ENCODE measurements at regions not wholly inside any gene's neighbourhood (a gene's known extent, or its start where the extent isn't known, plus 50 kb on each side); places are given as distances from the start of the nearest gene placed in this dataset.

GRCh38 chr15:97084650-97085049 lies 754.1 kb downstream of the NR2F2 start:
- no peaks in the 10 kb centered on the region for H3K9me3 ChIP-seq (ENCODE audit: control insufficient read depth in 2 of 3, low read length in 3 of 3)
- H3K27ac Mint-ChIP-seq = no peak overlapping the region
- POLR2A ChIA-PET = no interaction called here
- no peaks in the 10 kb centered on the region for H3K27me3 ChIP-seq (ENCODE audit: control insufficient read depth in 2 of 2, insufficient read depth in 2 of 2, low read length in 2 of 2)
- no peak overlapping the region for H3K4me3 Mint-ChIP-seq
- H3K27ac ChIP-seq (ENCODE audit: low read depth, low read length) = no peak overlapping the region
- peaks cover 0 to 15% (median 7%) of the 10 kb centered on the region in 5 donors for H3K27me3 Mint-ChIP-seq
- peaks cover 0 to 5% (median 4%) of the 10 kb centered on the region in 11 donors for H3K9me3 Mint-ChIP-seq
- intact Hi-C loops (cut with micrococcal nuclease) = no loop called here
- no peak for ATAC-seq
- DNase-seq = no peak
- no peaks in the 10 kb centered on the region for H3K36me3 ChIP-seq (ENCODE audit: control insufficient read depth in 2 of 3, insufficient read depth in 3 of 3, low read length in 3 of 3)
- no peaks in the 10 kb centered on the region for H3K4me1 ChIP-seq (ENCODE audit: control insufficient read depth in 2 of 2, insufficient read depth in 2 of 2, low read length in 2 of 2)
- no peak overlapping the region for H3K4me3 ChIP-seq (ENCODE audit: low read length)
- no peaks in the 10 kb centered on the region for H3K4me1 Mint-ChIP-seq
- no peaks in the 10 kb centered on the region for H3K36me3 Mint-ChIP-seq
- CTCF ChIA-PET = no interaction called here

GRCh38 chr15:97085731-97086130 lies 755.2 kb downstream of the NR2F2 start:
- CTCF ChIA-PET = no interaction called here
- Histone ChIP-seq H3K27ac (ENCODE audit: low read depth, low read length) (no peak overlapping the region), H3K4me1 (ENCODE audit: control insufficient read depth in 2 of 2, insufficient read depth in 2 of 2, low read length in 2 of 2) (no peaks in the 10 kb centered on the region), H3K9me3 (ENCODE audit: control insufficient read depth in 2 of 3, low read length in 3 of 3) (no peaks in the 10 kb centered on the region), H3K36me3 (ENCODE audit: control insufficient read depth in 2 of 3, insufficient read depth in 3 of 3, low read length in 3 of 3) (no peaks in the 10 kb centered on the region), H3K27me3 (ENCODE audit: control insufficient read depth in 2 of 2, insufficient read depth in 2 of 2, low read length in 2 of 2) (no peaks in the 10 kb centered on the region), H3K4me3 (ENCODE audit: low read length) (no peak overlapping the region)
- Mint-ChIP-seq H3K27me3 (peaks cover 0 to 12% (median 7%) of the 10 kb centered on the region in 5 donors), H3K4me3 (no peak overlapping the region), H3K9me3 (peaks cover 0 to 5% (median 4%) of the 10 kb centered on the region in 11 donors), H3K4me1 (no peaks in the 10 kb centered on the region), H3K27ac (no peak overlapping the region), H3K36me3 (no peaks in the 10 kb centered on the region)
- intact Hi-C loops (cut with micrococcal nuclease) = no loop called here
- DNase-seq (no peak), ATAC-seq (no peak)
- POLR2A ChIA-PET = no interaction called here

GRCh38 chr15:97087006-97087741 lies 756.7 kb downstream of the NR2F2 start:
- Mint-ChIP-seq H3K27ac (no peak overlapping the region), H3K36me3 (no peaks in the 10 kb centered on the region), H3K27me3 (peaks cover 0 to 13% (median 10%) of the 10 kb centered on the region in 5 donors), H3K9me3 (peaks cover 0 to 5% (median 3%) of the 10 kb centered on the region in 11 donors), H3K4me1 (no peaks in the 10 kb centered on the region), H3K4me3 (no peak overlapping the region)
- no peak overlapping the region for H3K4me3 ChIP-seq (ENCODE audit: low read length)
- no peaks in the 10 kb centered on the region for H3K27me3 ChIP-seq (ENCODE audit: control insufficient read depth in 2 of 2, insufficient read depth in 2 of 2, low read length in 2 of 2)
- no peak overlapping the region for H3K27ac ChIP-seq (ENCODE audit: low read depth, low read length)
- ATAC-seq (no peak), DNase-seq (no peak)
- H3K4me1 ChIP-seq (ENCODE audit: control insufficient read depth in 2 of 2, insufficient read depth in 2 of 2, low read length in 2 of 2) = no peaks in the 10 kb centered on the region
- no peaks in the 10 kb centered on the region for H3K36me3 ChIP-seq (ENCODE audit: control insufficient read depth in 2 of 3, insufficient read depth in 3 of 3, low read length in 3 of 3)
- ChIA-PET CTCF (no interaction called here), POLR2A (no interaction called here)
- intact Hi-C loops (cut with micrococcal nuclease) = no loop called here
- H3K9me3 ChIP-seq (ENCODE audit: control insufficient read depth in 2 of 3, low read length in 3 of 3) = no peaks in the 10 kb centered on the region

- ATAC-seq = no peak
- no peaks in the 10 kb centered on the region for H3K4me1 ChIP-seq (ENCODE audit: control insufficient read depth in 2 of 2, insufficient read depth in 2 of 2, low read length in 2 of 2)
- no peak overlapping the region for H3K4me3 Mint-ChIP-seq
- POLR2A ChIA-PET = no interaction called here
- no peak overlapping the region for H3K27ac ChIP-seq (ENCODE audit: low read depth, low read length)
- no peaks in the 10 kb centered on the region for H3K4me1 Mint-ChIP-seq
- H3K36me3 Mint-ChIP-seq = no peaks in the 10 kb centered on the region
- CTCF ChIA-PET = no interaction called here
- DNase-seq = no peak
- no peaks in the 10 kb centered on the region for H3K9me3 ChIP-seq (ENCODE audit: control insufficient read depth in 2 of 3, low read length in 3 of 3)
- H3K36me3 ChIP-seq (ENCODE audit: control insufficient read depth in 2 of 3, insufficient read depth in 3 of 3, low read length in 3 of 3) = no peaks in the 10 kb centered on the region
- H3K27ac Mint-ChIP-seq = no peak overlapping the region
- H3K9me3 Mint-ChIP-seq = peaks cover 0 to 13% (median 1%) of the 10 kb centered on the region in 11 donors
- no peak overlapping the region for H3K4me3 ChIP-seq (ENCODE audit: low read length)
- intact Hi-C loops (cut with micrococcal nuclease) = no loop called here
- H3K27me3 ChIP-seq (ENCODE audit: control insufficient read depth in 2 of 2, insufficient read depth in 2 of 2, low read length in 2 of 2) = no peaks in the 10 kb centered on the region
- H3K27me3 Mint-ChIP-seq = peaks cover 0 to 10% (median 5%) of the 10 kb centered on the region in 5 donors
Measured at GRCh38 chr15:97091093-97091492, 760.6 kb downstream of the NR2F2 start.

- Histone ChIP-seq H3K27me3 (ENCODE audit: control insufficient read depth in 2 of 2, insufficient read depth in 2 of 2, low read length in 2 of 2) (no peaks in the 10 kb centered on the region), H3K9me3 (ENCODE audit: control insufficient read depth in 2 of 3, low read length in 3 of 3) (no peaks in the 10 kb centered on the region), H3K4me1 (ENCODE audit: control insufficient read depth in 2 of 2, insufficient read depth in 2 of 2, low read length in 2 of 2) (no peaks in the 10 kb centered on the region), H3K36me3 (ENCODE audit: control insufficient read depth in 2 of 3, insufficient read depth in 3 of 3, low read length in 3 of 3) (no peaks in the 10 kb centered on the region), H3K4me3 (ENCODE audit: low read length) (no peak overlapping the region), H3K27ac (ENCODE audit: low read depth, low read length) (no peak overlapping the region)
- POLR2A ChIA-PET = no interaction called here
- intact Hi-C loops (cut with micrococcal nuclease) = no loop called here
- Mint-ChIP-seq H3K27me3 (peaks cover 0 to 10% (median 0%) of the 10 kb centered on the region in 5 donors), H3K4me3 (no peak overlapping the region), H3K36me3 (no peaks in the 10 kb centered on the region), H3K27ac (no peak overlapping the region), H3K4me1 (no peaks in the 10 kb centered on the region), H3K9me3 (peaks cover 0 to 15% (median 3%) of the 10 kb centered on the region in 11 donors)
- CTCF ChIA-PET = no interaction called here
- DNase-seq (no peak), ATAC-seq (no peak)
Measured at GRCh38 chr15:97092656-97093055, 762.2 kb downstream of the NR2F2 start.

- CTCF ChIA-PET = no interaction called here
- H3K4me3 Mint-ChIP-seq = no peak overlapping the region
- H3K4me1 Mint-ChIP-seq = no peaks in the 10 kb centered on the region
- Histone ChIP-seq H3K4me3 (ENCODE audit: low read length) (no peak overlapping the region), H3K4me1 (ENCODE audit: control insufficient read depth in 2 of 2, insufficient read depth in 2 of 2, low read length in 2 of 2) (no peaks in the 10 kb centered on the region), H3K27ac (ENCODE audit: low read depth, low read length) (no peak overlapping the region), H3K36me3 (ENCODE audit: control insufficient read depth in 2 of 3, insufficient read depth in 3 of 3, low read length in 3 of 3) (no peaks in the 10 kb centered on the region), H3K9me3 (ENCODE audit: control insufficient read depth in 2 of 3, low read length in 3 of 3) (no peaks in the 10 kb centered on the region), H3K27me3 (ENCODE audit: control insufficient read depth in 2 of 2, insufficient read depth in 2 of 2, low read length in 2 of 2) (no peaks in the 10 kb centered on the region)
- H3K9me3 Mint-ChIP-seq = peaks cover 2 to 27% (median 11%) of the 10 kb centered on the region in 11 donors
- POLR2A ChIA-PET = no interaction called here
- H3K27ac Mint-ChIP-seq = no peak overlapping the region
- H3K36me3 Mint-ChIP-seq = no peaks in the 10 kb centered on the region
- H3K27me3 Mint-ChIP-seq = peaks cover 0 to 10% (median 6%) of the 10 kb centered on the region in 5 donors
- intact Hi-C loops (cut with micrococcal nuclease) = no loop called here
- ATAC-seq (no peak), DNase-seq (no peak)
Measured at GRCh38 chr15:97096303-97096835, 765.9 kb downstream of the NR2F2 start.

GRCh38 chr15:97099040-97099439 lies 768.5 kb downstream of the NR2F2 start:
- intact Hi-C loops (cut with micrococcal nuclease) = no loop called here
- DNase-seq (no peak), ATAC-seq (no peak)
- H3K27me3 ChIP-seq (ENCODE audit: control insufficient read depth in 2 of 2, insufficient read depth in 2 of 2, low read length in 2 of 2) = no peaks in the 10 kb centered on the region
- POLR2A ChIA-PET = no interaction called here
- peaks cover 0 to 10% (median 0%) of the 10 kb centered on the region in 5 donors for H3K27me3 Mint-ChIP-seq
- no peaks in the 10 kb centered on the region for H3K36me3 ChIP-seq (ENCODE audit: control insufficient read depth in 2 of 3, insufficient read depth in 3 of 3, low read length in 3 of 3)
- peaks cover 3 to 27% (median 11%) of the 10 kb centered on the region in 11 donors for H3K9me3 Mint-ChIP-seq
- CTCF ChIA-PET = no interaction called here
- H3K4me3 Mint-ChIP-seq = no peak overlapping the region
- H3K4me3 ChIP-seq (ENCODE audit: low read length) = no peak overlapping the region
- H3K4me1 ChIP-seq (ENCODE audit: control insufficient read depth in 2 of 2, insufficient read depth in 2 of 2, low read length in 2 of 2) = no peaks in the 10 kb centered on the region
- H3K9me3 ChIP-seq (ENCODE audit: control insufficient read depth in 2 of 3, low read length in 3 of 3) = no peaks in the 10 kb centered on the region
- H3K27ac ChIP-seq (ENCODE audit: low read depth, low read length) = no peak overlapping the region
- H3K27ac Mint-ChIP-seq = no peak overlapping the region
- H3K36me3 Mint-ChIP-seq = no peaks in the 10 kb centered on the region
- H3K4me1 Mint-ChIP-seq = no peaks in the 10 kb centered on the region
